AG04450 (cell line): ENCODE measurements at regions not wholly inside any gene's neighbourhood (a gene's known extent, or its start where the extent isn't known, plus 50 kb on each side); places are given as distances from the start of the nearest gene placed in this dataset.

Experiments used
- CTCF ChIA-PET: fragments of 300-600, 350-600 bp; formaldehyde crosslinking; extraction: SDS; loops from one replicate; lab custom pipeline; 2022; ENCODE audit warnings: antibody characterized with exemption, inconsistent platforms; lab: Charles Lee
- POLR2A ChIA-PET: fragments of 350-600 bp; formaldehyde crosslinking; extraction: SDS; loops from one replicate; lab custom pipeline; 2021; ENCODE audit warnings: antibody characterized with exemption, inconsistent platforms; lab: Yijun Ruan, JAX
- DNase-seq: peaks from one replicate; pipeline ENCODE4 v3.0.0-alpha.2; 2011; ENCODE audit warnings: low read depth, low spot score
- H3K27ac ChIP-seq: one replicate; pipeline ENCODE4 v1.5.1; 2012; ENCODE audit warnings: low read depth, low read length, control low read depth
- H3K27me3 ChIP-seq: one replicate; pipeline ENCODE4 v1.6.0; 2012; ENCODE audit warnings: low read length; ENCODE audit not compliant: control insufficient read depth, insufficient read depth
- H3K4me3 ChIP-seq: 2 replicates; pipeline ENCODE4 v1.5.1; 2011; ENCODE audit warnings: mild to moderate bottlenecking, low read depth, low read length, control low read depth
- H3K9me3 ChIP-seq: 2 replicates; pipeline ENCODE4 v1.5.1; 2012; ENCODE audit warnings: low read length; ENCODE audit not compliant: control insufficient read depth, insufficient read depth
- CTCF ChIP-seq: IDR thresholded peaks from 2 replicates; pipeline ENCODE4 v1.5.1; 2011; ENCODE audit warnings: low read depth, low read length, control low read depth, inconsistent platforms

GRCh38 chr6:100186552-100186951, 192.5 kb upstream of the MCHR2 start:
- no peak overlapping the region for H3K4me3 ChIP-seq
- H3K27me3 ChIP-seq = no peaks in the 10 kb centered on the region
- CTCF ChIA-PET = interaction anchor here (0.9 kb wide), 1 partner anchor 10 kb away, joined by 5 read pairs; no protein-coding TSS in a partner anchor
- DNase-seq = no peak
- TF ChIP-seq CTCF = no peak
- H3K9me3 ChIP-seq = no peaks in the 10 kb centered on the region
- POLR2A ChIA-PET = interaction anchor here (1.3 kb wide), 1 partner anchor 10 kb away, joined by 3 read pairs; no protein-coding TSS in a partner anchor
- H3K27ac ChIP-seq = no peak overlapping the region

- no peaks in the 10 kb centered on the region for H3K9me3 ChIP-seq
- DNase-seq = no peak
- H3K4me3 ChIP-seq = no peak overlapping the region
- H3K27me3 ChIP-seq = no peaks in the 10 kb centered on the region
- ChIA-PET CTCF (no interaction called here), POLR2A (no interaction called here)
- no peak for TF ChIP-seq CTCF
- no peak overlapping the region for H3K27ac ChIP-seq
Observed at GRCh38 chr6:100185615-100186014, 191.6 kb upstream of the MCHR2 start.

- ChIA-PET CTCF (no interaction called here), POLR2A (no interaction called here)
- Histone ChIP-seq H3K4me3 (no peak overlapping the region), H3K27me3 (no peaks in the 10 kb centered on the region), H3K9me3 (no peaks in the 10 kb centered on the region), H3K27ac (no peak overlapping the region)
- no peak for DNase-seq
- TF ChIP-seq CTCF = no peak
Observed at GRCh38 chr6:100184473-100184872, 190.4 kb upstream of the MCHR2 start.

- no peak for DNase-seq
- POLR2A ChIA-PET = no interaction called here
- Histone ChIP-seq H3K4me3 (no peak overlapping the region), H3K9me3 (no peaks in the 10 kb centered on the region), H3K27ac (no peak overlapping the region), H3K27me3 (no peaks in the 10 kb centered on the region)
- TF ChIP-seq CTCF = no peak
- CTCF ChIA-PET = no interaction called here
Observed at GRCh38 chr6:100182313-100182712, 188.3 kb upstream of the MCHR2 start.

GRCh38 chr6:100181309-100181708, 187.3 kb upstream of the MCHR2 start:
- ChIA-PET CTCF (no interaction called here), POLR2A (no interaction called here)
- no peak overlapping the region for H3K4me3 ChIP-seq
- no peaks in the 10 kb centered on the region for H3K9me3 ChIP-seq
- no peaks in the 10 kb centered on the region for H3K27me3 ChIP-seq
- no peak for DNase-seq
- H3K27ac ChIP-seq = no peak overlapping the region
- TF ChIP-seq CTCF = no peak
